OCI-LY1 (cell line): ENCODE measurements at regions not wholly inside any gene's neighbourhood (a gene's known extent, or its start where the extent isn't known, plus 50 kb on each side); places are given as distances from the start of the nearest gene placed in this dataset.

ENCODE experiments used
- H2AFZ ChIP-seq: fragments of 200-600 bp; sonication (generic), shearing (Covaris generic); 2 replicates; pipeline ENCODE4 v1.6.0; 2014; ENCODE audit warnings: antibody characterized with exemption, mild to moderate bottlenecking, low read length
- H3F3A ChIP-seq: fragments of 200-600 bp; sonication (generic), shearing (Covaris generic); 2 replicates; pipeline ENCODE4 v1.6.0; 2014; ENCODE audit warnings: mild to moderate bottlenecking, antibody characterized with exemption, low read length, moderate library complexity; ENCODE audit not compliant: insufficient read depth
- H3K27ac ChIP-seq: fragments of 200-600 bp; sonication (generic); 2 replicates; pipeline ENCODE4 v1.5.1; 2014; ENCODE audit warnings: low read length, mixed run types, mild to moderate bottlenecking, low read depth; ENCODE audit not compliant: poor library complexity, severe bottlenecking
- H3K27me3 ChIP-seq: fragments of 200-600 bp; sonication (generic); 2 replicates; pipeline ENCODE4 v1.6.0; 2014; ENCODE audit warnings: antibody characterized with exemption, mild to moderate bottlenecking, low read length, moderate library complexity; ENCODE audit not compliant: insufficient read depth
- H3K36me3 ChIP-seq: fragments of 200-600 bp; sonication (generic); 2 replicates; pipeline ENCODE4 v1.6.1; 2014; ENCODE audit warnings: mild to moderate bottlenecking, antibody characterized with exemption, low read length, moderate library complexity, mixed read lengths; ENCODE audit not compliant: insufficient read depth
- H3K4me1 ChIP-seq: fragments of 200-600 bp; sonication (generic); 2 replicates; pipeline ENCODE4 v1.5.1; 2014; ENCODE audit warnings: mild to moderate bottlenecking, low read length, moderate library complexity; ENCODE audit not compliant: insufficient read depth, severe bottlenecking
- H3K4me2 ChIP-seq: fragments of 200-600 bp; sonication (generic), shearing (Covaris generic); 2 replicates; pipeline ENCODE4 v1.6.1; 2014; ENCODE audit warnings: low read length
- H3K4me3 ChIP-seq: fragments of 200-600 bp; sonication (generic); 2 replicates; pipeline ENCODE4 v1.5.1; 2014; ENCODE audit warnings: low read length, low read depth, mild to moderate bottlenecking, mixed read lengths; ENCODE audit not compliant: poor library complexity, severe bottlenecking
- H3K79me2 ChIP-seq: fragments of 200-600 bp; shearing (Covaris generic); 2 replicates; pipeline ENCODE4 v1.6.1; 2016; ENCODE audit warnings: mixed run types, low read length, mixed read lengths; ENCODE audit not compliant: insufficient read depth
- H3K9ac ChIP-seq: fragments of 200-600 bp; sonication (generic), shearing (Covaris generic); 2 replicates; pipeline ENCODE4 v1.6.1; 2014; ENCODE audit warnings: mild to moderate bottlenecking, low read length, mixed read lengths
- H3K9me2 ChIP-seq: fragments of 200-600 bp; sonication (generic), shearing (Covaris generic); 2 replicates; pipeline ENCODE4 v1.6.1; 2014; ENCODE audit warnings: low read depth, mild to moderate bottlenecking, low read length, mixed read lengths
- H3K9me3 ChIP-seq: fragments of 200-600 bp; shearing (Covaris generic); 2 replicates; pipeline ENCODE4 v1.6.1; 2014; ENCODE audit warnings: low read length, mixed read lengths
- H4K20me1 ChIP-seq: fragments of 200-600 bp; sonication (generic), shearing (Covaris generic); 2 replicates; pipeline ENCODE4 v1.6.0; 2016; ENCODE audit warnings: mild to moderate bottlenecking, low read length; ENCODE audit not compliant: insufficient read depth
- CTCF ChIP-seq: fragments of 200-600 bp; sonication (generic), shearing (Covaris generic); IDR thresholded peaks from 2 replicates; pipeline ENCODE4 v1.5.1; 2017; ENCODE audit warnings: mild to moderate bottlenecking, antibody characterized with exemption, low read length, moderate library complexity, mixed read lengths
- EZH2 ChIP-seq: fragments of 200-600 bp; sonication (generic), shearing (Covaris generic); IDR thresholded peaks from 2 replicates; pipeline ENCODE4 v1.8.0; 2017; ENCODE audit warnings: borderline replicate concordance, mixed run types, mild to moderate bottlenecking, antibody characterized with exemption, low read length, moderate library complexity, mixed read lengths

GRCh38 chr13:33913829-33914228, 95.9 kb downstream of the RFC3 start:
- Histone ChIP-seq H3K4me1 (no peaks in the 10 kb centered on the region), H3K9me2 (no peaks in the 10 kb centered on the region), H3K9me3 (no peaks in the 10 kb centered on the region), H4K20me1 (no peaks in the 10 kb centered on the region), H3K4me3 (no peak overlapping the region), H3K79me2 (no peaks in the 10 kb centered on the region), H3F3A (no peaks in the 10 kb centered on the region), H3K4me2 (no peak overlapping the region), H3K27me3 (no peaks in the 10 kb centered on the region), H3K36me3 (no peaks in the 10 kb centered on the region), H3K9ac (no peak overlapping the region), H3K27ac (no peak overlapping the region), H2AFZ (no peak overlapping the region)
- no peak for TF ChIP-seq CTCF
- no peak for TF ChIP-seq EZH2

- H3K27ac ChIP-seq, result no peak overlapping the region
- H4K20me1 ChIP-seq, result no peaks in the 10 kb centered on the region
- no peaks in the 10 kb centered on the region for H3K4me1 ChIP-seq
- H3K79me2 ChIP-seq, result no peaks in the 10 kb centered on the region
- no peak for TF ChIP-seq CTCF
- no peak for TF ChIP-seq EZH2
- H3K9me3 ChIP-seq, result no peaks in the 10 kb centered on the region
- H3K36me3 ChIP-seq, result no peaks in the 10 kb centered on the region
- H3K9me2 ChIP-seq, result no peaks in the 10 kb centered on the region
- no peak overlapping the region for H2AFZ ChIP-seq
- H3K4me3 ChIP-seq, result no peak overlapping the region
- H3K4me2 ChIP-seq, result no peak overlapping the region
- no peaks in the 10 kb centered on the region for H3F3A ChIP-seq
- no peaks in the 10 kb centered on the region for H3K27me3 ChIP-seq
- H3K9ac ChIP-seq, result no peak overlapping the region
Observed at GRCh38 chr13:33917190-33917589, 99.2 kb downstream of the RFC3 start.

GRCh38 chr13:33918199-33918932, 100.4 kb downstream of the RFC3 start:
- Histone ChIP-seq H3K9ac (no peak overlapping the region), H3K4me1 (no peaks in the 10 kb centered on the region), H4K20me1 (no peaks in the 10 kb centered on the region), H3K4me2 (no peak overlapping the region), H3K79me2 (no peaks in the 10 kb centered on the region), H3K27ac (no peak overlapping the region), H3K36me3 (no peaks in the 10 kb centered on the region), H3K9me2 (no peaks in the 10 kb centered on the region), H3K27me3 (no peaks in the 10 kb centered on the region), H3K9me3 (no peaks in the 10 kb centered on the region), H2AFZ (no peak overlapping the region), H3K4me3 (no peak overlapping the region), H3F3A (no peaks in the 10 kb centered on the region)
- TF ChIP-seq CTCF (no peak), EZH2 (no peak)
